Stomach (tissue), 4 donors: ENCODE measurements at regions not wholly inside any gene's neighbourhood (a gene's known extent, or its start where the extent isn't known, plus 50 kb on each side); places are given as distances from the start of the nearest gene placed in this dataset.

Experiments
- EP300 ChIP-seq: sonication (generic); formaldehyde crosslinking; IDR thresholded peaks from one replicate; pipeline ENCODE4 v1.6.1; 2017; ENCODE audit warnings: antibody characterized with exemption
- POLR2A ChIP-seq, 4 donors: fragments of 450-650 bp; IDR thresholded peaks; one replicate each; pipeline ENCODE4 v1.6.1; 2016; ENCODE audit warnings: antibody characterized with exemption in 4 of 4, control low read depth in 2 of 4, mild to moderate bottlenecking in 1 of 4, moderate library complexity in 1 of 4
- POLR2AphosphoS5 ChIP-seq, 3 donors: sonication (generic); formaldehyde crosslinking; IDR thresholded peaks; one replicate each; pipeline ENCODE4 v1.6.1; 2016; ENCODE audit warnings: antibody characterized with exemption in 3 of 3
- TF ChIP-seq, protein P1 (sequence below), 7 experiments: fragments of 450-650 bp in 4 of 7; fragments of 200-600 bp in 3 of 7; sonication (generic) in 3 of 7; IDR thresholded peaks; one replicate each; pipeline ENCODE4 v1.5.1; 2016 to 2019; ENCODE audit warnings: antibody characterized with exemption in 7 of 7, control low read depth in 2 of 7, mild to moderate bottlenecking in 1 of 7

GRCh38 chr14:61223552-61223951 is 57.6 kb downstream of the TMEM30B start:
- TF ChIP-seq POLR2A (IDR thresholded peaks at IDR 0.05) (no peak), EP300 (no peak), POLR2AphosphoS5 (IDR thresholded peaks at IDR 0.05) (no peak)
- TF ChIP-seq, protein P1, sequence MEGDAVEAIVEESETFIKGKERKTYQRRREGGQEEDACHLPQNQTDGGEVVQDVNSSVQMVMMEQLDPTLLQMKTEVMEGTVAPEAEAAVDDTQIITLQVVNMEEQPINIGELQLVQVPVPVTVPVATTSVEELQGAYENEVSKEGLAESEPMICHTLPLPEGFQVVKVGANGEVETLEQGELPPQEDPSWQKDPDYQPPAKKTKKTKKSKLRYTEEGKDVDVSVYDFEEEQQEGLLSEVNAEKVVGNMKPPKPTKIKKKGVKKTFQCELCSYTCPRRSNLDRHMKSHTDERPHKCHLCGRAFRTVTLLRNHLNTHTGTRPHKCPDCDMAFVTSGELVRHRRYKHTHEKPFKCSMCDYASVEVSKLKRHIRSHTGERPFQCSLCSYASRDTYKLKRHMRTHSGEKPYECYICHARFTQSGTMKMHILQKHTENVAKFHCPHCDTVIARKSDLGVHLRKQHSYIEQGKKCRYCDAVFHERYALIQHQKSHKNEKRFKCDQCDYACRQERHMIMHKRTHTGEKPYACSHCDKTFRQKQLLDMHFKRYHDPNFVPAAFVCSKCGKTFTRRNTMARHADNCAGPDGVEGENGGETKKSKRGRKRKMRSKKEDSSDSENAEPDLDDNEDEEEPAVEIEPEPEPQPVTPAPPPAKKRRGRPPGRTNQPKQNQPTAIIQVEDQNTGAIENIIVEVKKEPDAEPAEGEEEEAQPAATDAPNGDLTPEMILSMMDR (IDR thresholded peaks at IDR 0.05), result no peak
